ENCODE measurements at regions not wholly inside any gene's neighbourhood (a gene's known extent, or its start where the extent isn't known, plus 50 kb on each side); places are given as distances from the start of the nearest gene placed in this dataset.
A peak's percentile ranks its signal among the peaks of the same experiment; 100 is the strongest.

DNA sequence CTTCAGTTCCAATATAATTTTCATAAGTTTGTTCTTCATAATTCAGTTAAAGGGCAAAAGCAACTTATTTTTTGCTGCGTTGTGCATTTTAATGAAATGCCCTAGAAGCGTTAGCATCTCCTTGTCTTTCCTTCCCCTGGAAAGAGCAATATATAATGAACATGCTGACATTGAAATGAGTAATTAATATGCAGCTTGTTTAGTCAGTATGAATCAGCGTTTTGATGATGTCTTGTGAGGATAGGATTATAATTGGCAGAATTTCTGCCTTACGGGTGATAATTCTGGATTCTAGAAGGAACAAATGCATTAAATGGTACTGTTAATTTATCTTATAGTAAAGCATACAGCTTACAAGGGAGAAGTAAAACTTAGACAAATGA, 152.3 kb upstream of the MMADHC start:
- Histone ChIP-seq H3K9me1 (ENCODE audit: control insufficient read depth, extremely low read depth, insufficient read depth, low read length) (no peaks in the 10 kb centered on the region), H3K27ac (ENCODE audit: control insufficient read depth, insufficient read depth, low read length) (peak overlapping the region; percentile 38), H3K27me3 (ENCODE audit: control insufficient read depth, extremely low read depth, insufficient read depth, low read length) (no peaks in the 10 kb centered on the region), H3K36me3 (ENCODE audit: control insufficient read depth in 2 of 2, extremely low read depth in 1 of 2, insufficient read depth in 2 of 2, low read length in 2 of 2) (no peaks in the 10 kb centered on the region), H3K4me3 (ENCODE audit: control insufficient read depth in 2 of 3, extremely low read depth in 1 of 3, insufficient read depth in 2 of 3, low read depth in 1 of 3, low read length in 3 of 3) (no peak overlapping the region), H2AFZ (ENCODE audit: control insufficient read depth, low read length) (no peak overlapping the region), H3K79me2 (ENCODE audit: control insufficient read depth, insufficient read depth, low read length) (no peaks in the 10 kb centered on the region), H3K9me3 (ENCODE audit: control insufficient read depth, low read depth, low read length) (no peaks in the 10 kb centered on the region), H3K4me2 (ENCODE audit: control insufficient read depth, extremely low read depth, insufficient read depth, low read depth, low read length) (peak overlapping the region; percentile 18), H3K4me1 (ENCODE audit: control insufficient read depth, extremely low read depth, insufficient read depth, low read length) (peaks cover 50% of the 10 kb centered on the region), H3K9ac (ENCODE audit: control insufficient read depth, extremely low read depth, insufficient read depth, low read length) (no peak overlapping the region), H4K20me1 (ENCODE audit: control insufficient read depth, extremely low read depth, insufficient read depth, low read length) (no peaks in the 10 kb centered on the region)
- no peak for TF ChIP-seq EZH2 (IDR thresholded peaks at IDR 0.05; ENCODE audit: low read length)
- TF ChIP-seq, protein P1, sequence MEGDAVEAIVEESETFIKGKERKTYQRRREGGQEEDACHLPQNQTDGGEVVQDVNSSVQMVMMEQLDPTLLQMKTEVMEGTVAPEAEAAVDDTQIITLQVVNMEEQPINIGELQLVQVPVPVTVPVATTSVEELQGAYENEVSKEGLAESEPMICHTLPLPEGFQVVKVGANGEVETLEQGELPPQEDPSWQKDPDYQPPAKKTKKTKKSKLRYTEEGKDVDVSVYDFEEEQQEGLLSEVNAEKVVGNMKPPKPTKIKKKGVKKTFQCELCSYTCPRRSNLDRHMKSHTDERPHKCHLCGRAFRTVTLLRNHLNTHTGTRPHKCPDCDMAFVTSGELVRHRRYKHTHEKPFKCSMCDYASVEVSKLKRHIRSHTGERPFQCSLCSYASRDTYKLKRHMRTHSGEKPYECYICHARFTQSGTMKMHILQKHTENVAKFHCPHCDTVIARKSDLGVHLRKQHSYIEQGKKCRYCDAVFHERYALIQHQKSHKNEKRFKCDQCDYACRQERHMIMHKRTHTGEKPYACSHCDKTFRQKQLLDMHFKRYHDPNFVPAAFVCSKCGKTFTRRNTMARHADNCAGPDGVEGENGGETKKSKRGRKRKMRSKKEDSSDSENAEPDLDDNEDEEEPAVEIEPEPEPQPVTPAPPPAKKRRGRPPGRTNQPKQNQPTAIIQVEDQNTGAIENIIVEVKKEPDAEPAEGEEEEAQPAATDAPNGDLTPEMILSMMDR (optimal IDR thresholded peaks at IDR 0.05 in 1 of 3, IDR thresholded peaks at IDR 0.05 in 1 of 3, conservative IDR thresholded peaks at IDR 0.05 in 1 of 3; ENCODE audit: extremely low read depth in 1 of 3, insufficient read depth in 2 of 3, low read length in 3 of 3) = no peak
- FAIRE-seq = no peak
- dilution Hi-C loops (cut with MboI; ENCODE audit: extremely low pct_ligation_motif_present, low sequenced_read_pairs) = no loop called here
- no peak for DNase-seq (ENCODE audit: low read depth, low spot score)

DNA sequence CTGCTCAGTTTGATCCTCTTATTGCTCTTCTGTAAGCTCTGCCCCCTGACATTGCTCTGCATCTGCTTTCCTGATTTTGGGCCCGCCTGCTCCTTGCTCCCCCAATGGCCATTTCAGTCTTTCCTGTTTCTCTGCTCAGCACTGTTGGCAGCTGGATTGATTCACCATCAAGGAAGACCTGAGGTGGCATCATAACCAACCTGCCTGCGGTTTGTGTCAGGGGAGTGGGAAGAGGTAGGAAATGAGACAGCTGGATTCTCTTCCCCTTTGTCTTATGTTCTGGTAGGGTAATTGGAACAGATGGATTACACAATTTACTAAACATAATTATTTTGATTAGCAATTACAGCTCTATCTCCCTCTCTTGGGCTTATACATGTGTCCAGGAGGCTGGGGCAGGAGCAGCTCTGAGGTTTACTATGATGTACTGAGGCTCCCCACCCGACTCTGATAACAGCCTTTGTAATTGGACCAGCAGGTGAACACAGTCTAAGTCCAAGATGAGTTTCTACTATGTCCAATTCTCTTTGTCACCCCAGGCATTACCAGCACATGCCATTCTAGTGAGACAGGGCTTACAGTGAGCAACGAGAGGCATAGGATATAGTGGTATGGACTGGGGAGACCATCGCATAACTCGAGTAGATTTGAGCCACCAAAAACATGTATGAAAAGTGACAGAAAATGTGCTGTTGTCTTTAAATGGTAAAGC, 151.8 kb upstream of the MMADHC start:
- dilution Hi-C loops (cut with MboI; ENCODE audit: extremely low pct_ligation_motif_present, low sequenced_read_pairs) = no loop called here
- Histone ChIP-seq H3K79me2 (ENCODE audit: control insufficient read depth, insufficient read depth, low read length) (no peaks in the 10 kb centered on the region), H3K36me3 (ENCODE audit: control insufficient read depth in 2 of 2, extremely low read depth in 1 of 2, insufficient read depth in 2 of 2, low read length in 2 of 2) (no peaks in the 10 kb centered on the region), H3K9me1 (ENCODE audit: control insufficient read depth, extremely low read depth, insufficient read depth, low read length) (no peaks in the 10 kb centered on the region), H3K27ac (ENCODE audit: control insufficient read depth, insufficient read depth, low read length) (peak overlapping the region; percentile 38), H3K9me3 (ENCODE audit: control insufficient read depth, low read depth, low read length) (no peaks in the 10 kb centered on the region), H3K27me3 (ENCODE audit: control insufficient read depth, extremely low read depth, insufficient read depth, low read length) (no peaks in the 10 kb centered on the region), H4K20me1 (ENCODE audit: control insufficient read depth, extremely low read depth, insufficient read depth, low read length) (no peaks in the 10 kb centered on the region), H3K4me1 (ENCODE audit: control insufficient read depth, extremely low read depth, insufficient read depth, low read length) (peaks cover 49% of the 10 kb centered on the region), H3K4me2 (ENCODE audit: control insufficient read depth, extremely low read depth, insufficient read depth, low read depth, low read length) (peak overlapping the region; percentile 18), H3K4me3 (ENCODE audit: control insufficient read depth in 2 of 3, extremely low read depth in 1 of 3, insufficient read depth in 2 of 3, low read depth in 1 of 3, low read length in 3 of 3) (no peak overlapping the region), H3K9ac (ENCODE audit: control insufficient read depth, extremely low read depth, insufficient read depth, low read length) (no peak overlapping the region), H2AFZ (ENCODE audit: control insufficient read depth, low read length) (no peak overlapping the region)
- TF ChIP-seq EZH2 (IDR thresholded peaks at IDR 0.05; ENCODE audit: low read length) = no peak
- TF ChIP-seq, protein P1 (optimal IDR thresholded peaks at IDR 0.05 in 1 of 3, IDR thresholded peaks at IDR 0.05 in 1 of 3, conservative IDR thresholded peaks at IDR 0.05 in 1 of 3; ENCODE audit: extremely low read depth in 1 of 3, insufficient read depth in 2 of 3, low read length in 3 of 3) = no peak
- no peak for DNase-seq (ENCODE audit: low read depth, low spot score)
- peak; percentile 88 for FAIRE-seq

Data from keratinocyte (primary cell).